Endothelial cell of umbilical vein (primary cell): ENCODE measurements at regions not wholly inside any gene's neighbourhood (a gene's known extent, or its start where the extent isn't known, plus 50 kb on each side); places are given as distances from the start of the nearest gene placed in this dataset.

Experiments used
- BruUV-seq: library from RNA; stranded (reverse); fragments of 400-500 nt; replicated peaks from 2 replicates; lab custom pipeline; 2021; lab: Mats Ljungman, UMichigan
- CTCF ChIA-PET: fragments of 300-600, 350-600 bp; sonication (Branson Sonifier 250); formaldehyde crosslinking; loops from one replicate; lab custom pipeline; 2021; ENCODE audit warnings: antibody characterized with exemption, inconsistent platforms; lab: Charles Lee
- POLR2A ChIA-PET: fragments of 300-600, 350-600 bp; sonication (Branson Sonifier 250); formaldehyde crosslinking; loops from one replicate; lab custom pipeline; 2021; ENCODE audit warnings: antibody characterized with exemption, inconsistent platforms; lab: Charles Lee
- DNase-seq: peaks from one replicate; pipeline ENCODE4 v3.0.0-alpha.2; 2011; ENCODE audit warnings: low read depth, low spot score
- FAIRE-seq: peaks from 2 replicates; lab custom pipeline; 2011; peaks lifted over from hg19 to GRCh38; lab: Jason Lieb, UNC
- H2AFZ ChIP-seq: 2 replicates; pipeline ENCODE4 v1.6.0; 2012; ENCODE audit warnings: low read depth, low read length, control low read depth, inconsistent platforms
- H3K27ac ChIP-seq: 2 replicates; pipeline ENCODE4 v1.5.1; 2011; ENCODE audit warnings: low read depth, mild to moderate bottlenecking, control low read depth, low read length, moderate library complexity; ENCODE audit not compliant: insufficient read depth
- H3K27me3 ChIP-seq, 2 experiments: 2 replicates each; pipeline versions ENCODE4 v1.6.0 to v1.6.1; 2011; ENCODE audit warnings: low read length in 2 of 2, mixed read lengths in 1 of 2; ENCODE audit not compliant: control insufficient read depth in 2 of 2, insufficient read depth in 2 of 2
- H3K36me3 ChIP-seq, 2 experiments: 2 replicates in 1 of 2; 3 replicates in 1 of 2; pipeline ENCODE4 v1.5.1; 2011; ENCODE audit warnings: low read length in 2 of 2, mild to moderate bottlenecking in 1 of 2, moderate library complexity in 1 of 2; ENCODE audit not compliant: control insufficient read depth in 2 of 2, insufficient read depth in 2 of 2; ENCODE audit errors: extremely low read depth in 1 of 2
- H3K4me1 ChIP-seq: 3 replicates; pipeline ENCODE4 v1.5.1; 2011; ENCODE audit warnings: mild to moderate bottlenecking, low read length; ENCODE audit not compliant: control insufficient read depth, insufficient read depth; ENCODE audit errors: extremely low read depth
- H3K4me2 ChIP-seq: 2 replicates; pipeline ENCODE4 v1.6.1; 2011; ENCODE audit warnings: low read length, control low read depth, mixed read lengths; ENCODE audit not compliant: insufficient read depth
- H3K4me3 ChIP-seq, 3 experiments: fragments of 200-600 bp in 1 of 3; sonication (generic), shearing (Covaris generic) in 1 of 3; replicated peaks in 1 of 3; 2 replicates each; pipeline ENCODE4 v1.5.1; 2011 to 2016; ENCODE audit warnings: control low read depth in 3 of 3, low read length in 3 of 3, mild to moderate bottlenecking in 2 of 3, inconsistent platforms in 1 of 3, low read depth in 1 of 3, moderate library complexity in 1 of 3; ENCODE audit not compliant: insufficient read depth in 1 of 3
- H3K79me2 ChIP-seq: 2 replicates; pipeline ENCODE4 v1.6.0; 2012; ENCODE audit warnings: low read length, inconsistent platforms; ENCODE audit not compliant: control insufficient read depth, insufficient read depth
- H3K9ac ChIP-seq: replicated peaks from 2 replicates; pipeline ENCODE3; 2011; ENCODE audit warnings: low read length, control low read depth; ENCODE audit not compliant: insufficient read depth; ENCODE audit errors: extremely low read depth
- H3K9me1 ChIP-seq: replicated peaks from 3 replicates; pipeline ENCODE4 v1.6.0; 2011; ENCODE audit warnings: mild to moderate bottlenecking, low read length; ENCODE audit not compliant: control insufficient read depth, insufficient read depth; ENCODE audit errors: extremely low read depth
- H3K9me3 ChIP-seq: replicated peaks from 2 replicates; pipeline ENCODE4 v1.5.1; 2012; ENCODE audit warnings: low read length, inconsistent platforms; ENCODE audit not compliant: control insufficient read depth, insufficient read depth
- H4K20me1 ChIP-seq: replicated peaks from 2 replicates; pipeline ENCODE3; 2011; ENCODE audit warnings: mild to moderate bottlenecking, low read length; ENCODE audit not compliant: control insufficient read depth, insufficient read depth; ENCODE audit errors: extremely low read depth
- EZH2 ChIP-seq: IDR thresholded peaks from 2 replicates; pipeline ENCODE4 v1.6.1; 2012; ENCODE audit warnings: borderline replicate concordance, low read depth, mild to moderate bottlenecking, moderate library complexity, low read length, inconsistent platforms; ENCODE audit not compliant: severe bottlenecking
- FOS ChIP-seq: IDR thresholded peaks from 2 replicates; pipeline ENCODE4 v1.6.1; 2011; ENCODE audit warnings: mild to moderate bottlenecking, low read length, moderate library complexity, borderline replicate concordance; ENCODE audit not compliant: insufficient read depth
- GATA2 ChIP-seq: IDR thresholded peaks from 2 replicates; pipeline ENCODE4 v1.7.0; 2011; ENCODE audit warnings: low read depth, mild to moderate bottlenecking, moderate library complexity, mixed read lengths, low read length; ENCODE audit not compliant: insufficient read length, insufficient read depth
- JUN ChIP-seq: IDR thresholded peaks from 2 replicates; pipeline ENCODE4 v1.6.1; 2011; ENCODE audit warnings: borderline replicate concordance, low read depth; ENCODE audit not compliant: insufficient read length, insufficient read depth
- MYC ChIP-seq: IDR thresholded peaks from one replicate; pipeline ENCODE4 v1.6.1; 2011; ENCODE audit warnings: mild to moderate bottlenecking, low read depth, low read length
- POLR2A ChIP-seq: IDR thresholded peaks from 2 replicates; pipeline ENCODE4 v1.6.1; 2012; ENCODE audit warnings: low read depth, mild to moderate bottlenecking, control low read depth, low read length
- POLR2AphosphoS5 ChIP-seq: IDR thresholded peaks from 2 replicates; pipeline ENCODE4 v1.6.1; 2012; ENCODE audit warnings: low read depth, mild to moderate bottlenecking, control low read depth, low read length, moderate library complexity; ENCODE audit not compliant: insufficient read depth
- dilution Hi-C: fragments of 300-500 bp; cut with MboI; formaldehyde crosslinking; loops from one replicate; pipeline ENCODE4 v1.15.0; 2019; ENCODE audit warnings: low sequenced_read_pairs; ENCODE audit not compliant: extremely low pct_ligation_motif_present
- intact Hi-C: fragments of 100-400 bp; cut with micrococcal nuclease; formaldehyde crosslinking; loops from one replicate; pipeline ENCODE4 v1.10.0; 2022
- TF ChIP-seq, protein P1 (sequence below): IDR thresholded peaks from 2 replicates; pipeline ENCODE4 v1.6.1; 2011; ENCODE audit not compliant: insufficient read depth, insufficient read length
- TF ChIP-seq, protein P2 (sequence below), 2 donors: IDR thresholded peaks; 1 replicate in 1 of 2; 2 replicates in 1 of 2; pipeline ENCODE4 v1.5.1; 2011; ENCODE audit warnings: low read length in 2 of 2, mild to moderate bottlenecking in 2 of 2, moderate library complexity in 2 of 2, control low read depth in 1 of 2, inconsistent platforms in 1 of 2, low read depth in 1 of 2; ENCODE audit not compliant: insufficient read depth in 1 of 2; ENCODE audit errors: extremely low read depth in 1 of 2

- no TSS peak for BruUV-seq
- ChIA-PET POLR2A (no interaction called here), CTCF (no interaction called here)
- Histone ChIP-seq H3K27me3 (no peaks in the 10 kb centered on the region), H3K4me1 (no peaks in the 10 kb centered on the region), H3K36me3 (no peaks in the 10 kb centered on the region), H3K9me1 (no peaks in the 10 kb centered on the region), H3K9me3 (no peaks in the 10 kb centered on the region), H3K79me2 (no peaks in the 10 kb centered on the region), H3K4me2 (no peak overlapping the region), H3K4me3 (no peak overlapping the region), H2AFZ (no peak overlapping the region), H3K27ac (no peak overlapping the region), H3K9ac (no peak overlapping the region), H4K20me1 (no peaks in the 10 kb centered on the region)
- dilution Hi-C loops (no loop called here), intact Hi-C loops (no loop called here)
- DNase-seq (no peak), FAIRE-seq (no peak)
- no peak for TF ChIP-seq MYC
- TF ChIP-seq, protein P1, sequence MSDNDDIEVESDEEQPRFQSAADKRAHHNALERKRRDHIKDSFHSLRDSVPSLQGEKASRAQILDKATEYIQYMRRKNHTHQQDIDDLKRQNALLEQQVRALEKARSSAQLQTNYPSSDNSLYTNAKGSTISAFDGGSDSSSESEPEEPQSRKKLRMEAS = no peak
- no peak for TF ChIP-seq FOS
- TF ChIP-seq, protein P2, sequence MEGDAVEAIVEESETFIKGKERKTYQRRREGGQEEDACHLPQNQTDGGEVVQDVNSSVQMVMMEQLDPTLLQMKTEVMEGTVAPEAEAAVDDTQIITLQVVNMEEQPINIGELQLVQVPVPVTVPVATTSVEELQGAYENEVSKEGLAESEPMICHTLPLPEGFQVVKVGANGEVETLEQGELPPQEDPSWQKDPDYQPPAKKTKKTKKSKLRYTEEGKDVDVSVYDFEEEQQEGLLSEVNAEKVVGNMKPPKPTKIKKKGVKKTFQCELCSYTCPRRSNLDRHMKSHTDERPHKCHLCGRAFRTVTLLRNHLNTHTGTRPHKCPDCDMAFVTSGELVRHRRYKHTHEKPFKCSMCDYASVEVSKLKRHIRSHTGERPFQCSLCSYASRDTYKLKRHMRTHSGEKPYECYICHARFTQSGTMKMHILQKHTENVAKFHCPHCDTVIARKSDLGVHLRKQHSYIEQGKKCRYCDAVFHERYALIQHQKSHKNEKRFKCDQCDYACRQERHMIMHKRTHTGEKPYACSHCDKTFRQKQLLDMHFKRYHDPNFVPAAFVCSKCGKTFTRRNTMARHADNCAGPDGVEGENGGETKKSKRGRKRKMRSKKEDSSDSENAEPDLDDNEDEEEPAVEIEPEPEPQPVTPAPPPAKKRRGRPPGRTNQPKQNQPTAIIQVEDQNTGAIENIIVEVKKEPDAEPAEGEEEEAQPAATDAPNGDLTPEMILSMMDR (IDR thresholded peaks at IDR 0.05; ENCODE audit: extremely low read depth in 1 of 2, insufficient read depth in 1 of 2, low read depth in 1 of 2, low read length in 2 of 2) = no peak
- TF ChIP-seq POLR2AphosphoS5 = no peak
- TF ChIP-seq EZH2 = no peak
- TF ChIP-seq POLR2A = no peak
- no peak for TF ChIP-seq JUN
- TF ChIP-seq GATA2 = no peak
These were observed 211.4 kb upstream of the FTMT start for GRCh38 chr5:121640298-121640697.
